Neural cell (in vitro differentiated cells): ENCODE measurements at regions not wholly inside any gene's neighbourhood (a gene's known extent, or its start where the extent isn't known, plus 50 kb on each side); places are given as distances from the start of the nearest gene placed in this dataset.

ENCODE experiments used
- H2AFZ ChIP-seq: fragments of 200-600, 300-800 bp; sonication (generic), shearing (Covaris generic); 2 replicates; pipeline ENCODE4 v1.6.0; 2014; ENCODE audit warnings: low read depth, mild to moderate bottlenecking, antibody characterized with exemption, low read length, moderate library complexity
- H3F3A ChIP-seq: fragments of 200-600 bp; shearing (Covaris generic); 2 replicates; pipeline ENCODE4 v1.6.1; 2016; ENCODE audit warnings: mild to moderate bottlenecking, moderate library complexity, mixed read lengths, antibody characterized with exemption, low read length; ENCODE audit not compliant: insufficient read depth, poor library complexity, severe bottlenecking
- H3K27ac ChIP-seq: fragments of 200-600, 300-800 bp; sonication (generic), shearing (Covaris generic); 2 replicates; pipeline ENCODE4 v1.5.1; 2014; ENCODE audit warnings: mild to moderate bottlenecking, low read length, moderate library complexity
- H3K27me3 ChIP-seq: fragments of 300-800, 200-600 bp; sonication (generic), shearing (Covaris generic); 2 replicates; pipeline ENCODE4 v1.6.0; 2014; ENCODE audit warnings: mild to moderate bottlenecking, low read depth, low read length, moderate library complexity; ENCODE audit not compliant: insufficient read depth
- H3K36me3 ChIP-seq: fragments of 300-800, 200-600 bp; sonication (generic), shearing (Covaris generic); 2 replicates; pipeline ENCODE4 v1.5.1; 2014; ENCODE audit warnings: mild to moderate bottlenecking, antibody characterized with exemption, low read length, moderate library complexity; ENCODE audit not compliant: insufficient read depth
- H3K4me2 ChIP-seq: fragments of 300-800, 200-600 bp; sonication (generic), shearing (Covaris generic); 2 replicates; pipeline ENCODE4 v1.6.0; 2014; ENCODE audit warnings: mild to moderate bottlenecking, low read length
- H3K4me3 ChIP-seq: fragments of 300-800, 200-600 bp; sonication (generic), shearing (Covaris generic); 2 replicates; pipeline ENCODE4 v1.5.1; 2014; ENCODE audit warnings: mild to moderate bottlenecking, low read length, moderate library complexity
- H3K79me2 ChIP-seq: fragments of 200-600 bp; shearing (Covaris generic); replicated peaks from 2 replicates; pipeline ENCODE4 v1.6.0; 2014; ENCODE audit warnings: mild to moderate bottlenecking, low read length, moderate library complexity; ENCODE audit not compliant: insufficient read depth
- H3K9ac ChIP-seq: fragments of 300-800, 200-600 bp; sonication (generic), shearing (Covaris generic); 2 replicates; pipeline ENCODE4 v1.6.1; 2016; ENCODE audit warnings: mild to moderate bottlenecking, low read length, mixed read lengths
- H3K9me2 ChIP-seq: fragments of 200-600 bp; shearing (Covaris generic); 2 replicates; pipeline ENCODE4 v1.6.1; 2016; ENCODE audit warnings: mild to moderate bottlenecking, low read length, mixed read lengths; ENCODE audit not compliant: insufficient read depth
- H3K9me3 ChIP-seq: fragments of 200-600, 300-800 bp; sonication (generic), shearing (Covaris generic); 2 replicates; pipeline ENCODE4 v1.6.1; 2016; ENCODE audit warnings: mild to moderate bottlenecking, mixed run types, low read length, moderate library complexity, mixed read lengths
- H4K20me1 ChIP-seq: fragments of 200-600 bp; shearing (Covaris generic); 2 replicates; pipeline ENCODE4 v1.6.1; 2016; ENCODE audit warnings: mild to moderate bottlenecking, mixed run types; ENCODE audit not compliant: insufficient read depth
- EP300 ChIP-seq: fragments of 450-650 bp; conservative IDR thresholded peaks from 2 replicates; pipeline ENCODE4 v1.6.1; 2014; ENCODE audit warnings: antibody characterized with exemption, mild to moderate bottlenecking, moderate library complexity; ENCODE audit not compliant: poor library complexity, severe bottlenecking
- EZH2 ChIP-seq: fragments of 200-600, 300-800 bp; shearing (Covaris generic), sonication (generic); IDR thresholded peaks from 2 replicates; pipeline ENCODE4 v1.6.1; 2014; ENCODE audit warnings: antibody characterized with exemption, low read length, borderline replicate concordance, mild to moderate bottlenecking; ENCODE audit not compliant: insufficient read depth, poor library complexity, severe bottlenecking
- MXI1 ChIP-seq: fragments of 450-650 bp; conservative IDR thresholded peaks from 2 replicates; pipeline ENCODE4 v1.6.1; 2014; ENCODE audit warnings: antibody characterized with exemption, mild to moderate bottlenecking; ENCODE audit not compliant: poor library complexity, severe bottlenecking
- POLR2AphosphoS5 ChIP-seq: IDR thresholded peaks from 2 replicates; pipeline ENCODE4 v1.6.1; 2012
- RAD21 ChIP-seq: fragments of 450-650 bp; conservative IDR thresholded peaks from 2 replicates; pipeline ENCODE4 v1.6.1; 2014; ENCODE audit warnings: antibody characterized with exemption, mild to moderate bottlenecking, moderate library complexity
- SMC3 ChIP-seq: fragments of 450-650 bp; conservative IDR thresholded peaks from 2 replicates; pipeline ENCODE4 v1.6.1; 2014; ENCODE audit warnings: antibody characterized with exemption, mild to moderate bottlenecking, moderate library complexity; ENCODE audit not compliant: poor library complexity
- TAF1 ChIP-seq: IDR thresholded peaks from 2 replicates; pipeline ENCODE4 v1.6.1; 2012; ENCODE audit warnings: low read depth
- small RNA-seq, 3 experiments: library from RNA; depleted of rRNA; stranded (forward); fragments of <200 nt; gene quantifications; one replicate each; pipeline ENCODE3, GENCODE V24; 2012
- TF ChIP-seq, protein P1 (sequence below): IDR thresholded peaks from 2 replicates; pipeline ENCODE4 v1.6.1; 2012; ENCODE audit warnings: borderline replicate concordance
- TF ChIP-seq, protein P2 (sequence below): fragments of 450-650 bp; IDR thresholded peaks from 2 replicates; pipeline ENCODE4 v1.5.1; 2014; ENCODE audit warnings: antibody characterized with exemption, mild to moderate bottlenecking, moderate library complexity; ENCODE audit not compliant: poor library complexity, severe bottlenecking

DNA sequence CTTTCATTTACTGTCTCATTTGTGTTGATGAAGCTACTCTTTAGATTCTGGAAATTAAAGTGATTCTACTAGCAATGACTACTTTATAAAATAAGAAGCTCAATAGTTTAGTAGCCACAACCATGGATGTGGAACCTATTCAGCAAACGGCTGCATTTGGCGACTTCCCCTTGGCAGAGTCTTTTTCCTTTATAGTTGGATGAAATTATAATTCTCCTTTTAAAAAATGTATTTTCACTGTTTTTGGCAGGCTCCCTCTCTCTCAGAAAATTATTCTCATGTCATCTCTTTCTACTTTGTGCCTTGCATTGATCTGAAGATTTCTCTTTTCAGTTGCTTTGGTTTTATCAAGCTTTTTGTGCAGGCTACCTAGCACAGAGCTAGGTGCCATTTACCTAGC, 50.6 kb upstream of the KCNN2 start:
- H3K9me2 ChIP-seq, result no peaks in the 10 kb centered on the region
- no peak overlapping the region for H2AFZ ChIP-seq
- H3F3A ChIP-seq, result no peaks in the 10 kb centered on the region
- no peak overlapping the region for H3K4me3 ChIP-seq
- H3K9ac ChIP-seq, result no peak overlapping the region
- no peaks in the 10 kb centered on the region for H3K79me2 ChIP-seq
- H3K9me3 ChIP-seq, result no peaks in the 10 kb centered on the region
- no peaks in the 10 kb centered on the region for H4K20me1 ChIP-seq
- no peaks in the 10 kb centered on the region for H3K27me3 ChIP-seq
- H3K36me3 ChIP-seq, result no peaks in the 10 kb centered on the region
- no peak overlapping the region for H3K4me2 ChIP-seq
- H3K27ac ChIP-seq, result no peak overlapping the region
- TF ChIP-seq MXI1, result no peak
- TF ChIP-seq EZH2, result no peak
- TF ChIP-seq EP300, result no peak
- TF ChIP-seq, protein P1, sequence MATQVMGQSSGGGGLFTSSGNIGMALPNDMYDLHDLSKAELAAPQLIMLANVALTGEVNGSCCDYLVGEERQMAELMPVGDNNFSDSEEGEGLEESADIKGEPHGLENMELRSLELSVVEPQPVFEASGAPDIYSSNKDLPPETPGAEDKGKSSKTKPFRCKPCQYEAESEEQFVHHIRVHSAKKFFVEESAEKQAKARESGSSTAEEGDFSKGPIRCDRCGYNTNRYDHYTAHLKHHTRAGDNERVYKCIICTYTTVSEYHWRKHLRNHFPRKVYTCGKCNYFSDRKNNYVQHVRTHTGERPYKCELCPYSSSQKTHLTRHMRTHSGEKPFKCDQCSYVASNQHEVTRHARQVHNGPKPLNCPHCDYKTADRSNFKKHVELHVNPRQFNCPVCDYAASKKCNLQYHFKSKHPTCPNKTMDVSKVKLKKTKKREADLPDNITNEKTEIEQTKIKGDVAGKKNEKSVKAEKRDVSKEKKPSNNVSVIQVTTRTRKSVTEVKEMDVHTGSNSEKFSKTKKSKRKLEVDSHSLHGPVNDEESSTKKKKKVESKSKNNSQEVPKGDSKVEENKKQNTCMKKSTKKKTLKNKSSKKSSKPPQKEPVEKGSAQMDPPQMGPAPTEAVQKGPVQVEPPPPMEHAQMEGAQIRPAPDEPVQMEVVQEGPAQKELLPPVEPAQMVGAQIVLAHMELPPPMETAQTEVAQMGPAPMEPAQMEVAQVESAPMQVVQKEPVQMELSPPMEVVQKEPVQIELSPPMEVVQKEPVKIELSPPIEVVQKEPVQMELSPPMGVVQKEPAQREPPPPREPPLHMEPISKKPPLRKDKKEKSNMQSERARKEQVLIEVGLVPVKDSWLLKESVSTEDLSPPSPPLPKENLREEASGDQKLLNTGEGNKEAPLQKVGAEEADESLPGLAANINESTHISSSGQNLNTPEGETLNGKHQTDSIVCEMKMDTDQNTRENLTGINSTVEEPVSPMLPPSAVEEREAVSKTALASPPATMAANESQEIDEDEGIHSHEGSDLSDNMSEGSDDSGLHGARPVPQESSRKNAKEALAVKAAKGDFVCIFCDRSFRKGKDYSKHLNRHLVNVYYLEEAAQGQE, result no peak
- no peak for TF ChIP-seq RAD21
- TF ChIP-seq SMC3, result no peak

DNA sequence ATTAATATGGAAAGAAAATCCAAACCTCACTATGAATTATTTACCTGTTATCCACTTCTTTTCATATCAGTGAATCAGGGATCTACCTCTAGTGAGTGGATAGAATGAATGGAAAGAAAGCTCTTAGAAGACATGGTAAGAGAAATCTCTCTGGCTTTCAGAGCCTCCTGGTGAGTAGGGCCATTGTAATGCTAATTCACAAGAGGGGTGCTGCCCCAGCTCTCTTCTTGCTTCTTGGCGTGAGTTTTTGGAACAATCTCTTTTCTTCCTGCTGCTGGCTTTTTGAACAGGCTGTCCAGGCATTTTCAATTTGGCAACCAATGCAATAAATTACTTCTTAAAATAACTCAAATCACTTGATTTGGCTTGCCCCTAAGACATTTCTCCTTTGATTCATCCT, 49.9 kb upstream of the KCNN2 start:
- Histone ChIP-seq H3F3A (no peaks in the 10 kb centered on the region), H3K9me3 (no peaks in the 10 kb centered on the region), H4K20me1 (no peaks in the 10 kb centered on the region), H3K4me2 (no peak overlapping the region), H3K9me2 (no peaks in the 10 kb centered on the region), H3K36me3 (no peaks in the 10 kb centered on the region), H2AFZ (no peak overlapping the region), H3K79me2 (no peaks in the 10 kb centered on the region), H3K27me3 (no peaks in the 10 kb centered on the region), H3K9ac (no peak overlapping the region), H3K27ac (no peak overlapping the region), H3K4me3 (no peak overlapping the region)
- TF ChIP-seq POLR2AphosphoS5 (no peak), MXI1 (no peak), SMC3 (no peak), TAF1 (no peak)
- TF ChIP-seq, protein P2, sequence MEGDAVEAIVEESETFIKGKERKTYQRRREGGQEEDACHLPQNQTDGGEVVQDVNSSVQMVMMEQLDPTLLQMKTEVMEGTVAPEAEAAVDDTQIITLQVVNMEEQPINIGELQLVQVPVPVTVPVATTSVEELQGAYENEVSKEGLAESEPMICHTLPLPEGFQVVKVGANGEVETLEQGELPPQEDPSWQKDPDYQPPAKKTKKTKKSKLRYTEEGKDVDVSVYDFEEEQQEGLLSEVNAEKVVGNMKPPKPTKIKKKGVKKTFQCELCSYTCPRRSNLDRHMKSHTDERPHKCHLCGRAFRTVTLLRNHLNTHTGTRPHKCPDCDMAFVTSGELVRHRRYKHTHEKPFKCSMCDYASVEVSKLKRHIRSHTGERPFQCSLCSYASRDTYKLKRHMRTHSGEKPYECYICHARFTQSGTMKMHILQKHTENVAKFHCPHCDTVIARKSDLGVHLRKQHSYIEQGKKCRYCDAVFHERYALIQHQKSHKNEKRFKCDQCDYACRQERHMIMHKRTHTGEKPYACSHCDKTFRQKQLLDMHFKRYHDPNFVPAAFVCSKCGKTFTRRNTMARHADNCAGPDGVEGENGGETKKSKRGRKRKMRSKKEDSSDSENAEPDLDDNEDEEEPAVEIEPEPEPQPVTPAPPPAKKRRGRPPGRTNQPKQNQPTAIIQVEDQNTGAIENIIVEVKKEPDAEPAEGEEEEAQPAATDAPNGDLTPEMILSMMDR, result no peak
- TF ChIP-seq, protein P1, result no peak

Small RNA genes in the stretch of these regions (small RNA-seq; reads per million reads assigned to genes)
- gene RN7SKP89, result 0 reads per million in 3 experiments
